ENCODE measurements at regions not wholly inside any gene's neighbourhood (a gene's known extent, or its start where the extent isn't known, plus 50 kb on each side); places are given as distances from the start of the nearest gene placed in this dataset.

DNA sequence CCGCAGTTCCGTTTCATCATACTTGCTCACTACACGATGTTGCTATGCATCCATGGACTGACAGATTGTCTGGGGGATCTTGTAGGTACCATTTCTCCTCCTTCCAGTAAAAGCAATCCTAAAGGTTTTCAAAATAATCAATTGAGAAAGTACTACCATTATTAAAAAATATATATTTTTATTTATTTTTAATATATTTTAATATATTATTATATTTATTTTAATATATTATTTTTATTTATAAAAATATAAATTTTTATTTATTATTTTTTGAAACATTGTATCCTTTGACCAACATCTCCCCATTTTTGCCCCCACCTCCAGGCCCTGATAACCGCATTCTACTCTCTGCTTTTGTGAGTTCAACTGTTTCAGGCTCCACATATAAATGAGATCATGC lies 237.6 kb upstream of the IRX4 start:
- peaks cover 2% of the 10 kb centered on the region for H3K9me3 ChIP-seq (replicated peaks; ENCODE audit: control insufficient read depth, insufficient read depth, low read length)
- no peak overlapping the region for H3K4me2 ChIP-seq (ENCODE audit: insufficient read depth, low read length)
- no peak for TF ChIP-seq POLR2AphosphoS5 (IDR thresholded peaks at IDR 0.05; ENCODE audit: insufficient read depth, low read depth, low read length)
- no peak for TF ChIP-seq MYC (IDR thresholded peaks at IDR 0.05; ENCODE audit: low read depth, low read length)
- TF ChIP-seq, protein P1, sequence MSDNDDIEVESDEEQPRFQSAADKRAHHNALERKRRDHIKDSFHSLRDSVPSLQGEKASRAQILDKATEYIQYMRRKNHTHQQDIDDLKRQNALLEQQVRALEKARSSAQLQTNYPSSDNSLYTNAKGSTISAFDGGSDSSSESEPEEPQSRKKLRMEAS (IDR thresholded peaks at IDR 0.05; ENCODE audit: insufficient read depth, insufficient read length): no peak
- TF ChIP-seq GATA2 (IDR thresholded peaks at IDR 0.05; ENCODE audit: insufficient read depth, insufficient read length, low read depth, low read length): no peak
- no peak for TF ChIP-seq FOS (IDR thresholded peaks at IDR 0.05; ENCODE audit: borderline replicate concordance, insufficient read depth, low read length)
- no peaks in the 10 kb centered on the region for H3K27me3 ChIP-seq (ENCODE audit: control insufficient read depth in 2 of 2, insufficient read depth in 2 of 2, low read length in 2 of 2)
- H3K4me3 ChIP-seq (replicated peaks in 1 of 3; ENCODE audit: insufficient read depth in 1 of 3, low read depth in 1 of 3, low read length in 3 of 3): no peak overlapping the region
- no peaks in the 10 kb centered on the region for H3K4me1 ChIP-seq (ENCODE audit: control insufficient read depth, extremely low read depth, insufficient read depth, low read length)
- no peak for FAIRE-seq
- ChIA-PET CTCF (no interaction called here), POLR2A (no interaction called here)
- H3K79me2 ChIP-seq (ENCODE audit: control insufficient read depth, insufficient read depth, low read length): no peaks in the 10 kb centered on the region
- no TSS peak for BruUV-seq (replicated peaks)
- dilution Hi-C loops (cut with MboI; ENCODE audit: extremely low pct_ligation_motif_present, low sequenced_read_pairs): no loop called here
- no peak for DNase-seq (ENCODE audit: low read depth, low spot score)
- no peak overlapping the region for H3K9ac ChIP-seq (replicated peaks; ENCODE audit: extremely low read depth, insufficient read depth, low read length)
- no peak overlapping the region for H3K27ac ChIP-seq (ENCODE audit: insufficient read depth, low read depth, low read length)
- H4K20me1 ChIP-seq (replicated peaks; ENCODE audit: control insufficient read depth, extremely low read depth, insufficient read depth, low read length): no peaks in the 10 kb centered on the region
- intact Hi-C loops (cut with micrococcal nuclease): no loop called here
- no peaks in the 10 kb centered on the region for H3K36me3 ChIP-seq (ENCODE audit: control insufficient read depth in 2 of 2, extremely low read depth in 1 of 2, insufficient read depth in 2 of 2, low read length in 2 of 2)
- no peak overlapping the region for H2AFZ ChIP-seq (ENCODE audit: low read depth, low read length)
- H3K9me1 ChIP-seq (replicated peaks; ENCODE audit: control insufficient read depth, extremely low read depth, insufficient read depth, low read length): no peaks in the 10 kb centered on the region

DNA sequence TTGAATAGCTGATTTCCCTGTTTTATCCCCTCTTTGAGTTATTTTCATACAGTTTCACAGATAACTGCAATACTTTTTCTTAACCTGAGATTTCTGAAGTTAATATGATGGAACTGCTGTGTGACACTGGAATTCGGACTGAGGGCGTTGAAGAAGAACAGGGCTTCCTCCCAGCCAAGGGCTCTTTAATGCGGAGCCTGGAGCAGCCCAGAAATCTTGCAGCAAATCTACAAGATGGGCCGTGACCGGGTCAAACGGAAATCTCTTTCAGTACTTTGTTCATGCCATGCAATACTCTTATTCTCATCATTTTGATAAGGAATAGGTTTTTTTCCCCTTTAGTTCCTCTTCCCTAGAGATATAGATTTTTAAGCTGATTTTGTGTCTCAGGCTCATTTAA lies 236.8 kb upstream of the IRX4 start:
- H3K4me1 ChIP-seq (ENCODE audit: control insufficient read depth, extremely low read depth, insufficient read depth, low read length): no peaks in the 10 kb centered on the region
- H3K27ac ChIP-seq (ENCODE audit: insufficient read depth, low read depth, low read length): no peak overlapping the region
- CTCF ChIA-PET: no interaction called here
- dilution Hi-C loops (cut with MboI; ENCODE audit: extremely low pct_ligation_motif_present, low sequenced_read_pairs): no loop called here
- no peak overlapping the region for H3K9ac ChIP-seq (replicated peaks; ENCODE audit: extremely low read depth, insufficient read depth, low read length)
- FAIRE-seq (no peak), DNase-seq (ENCODE audit: low read depth, low spot score) (no peak)
- BruUV-seq (replicated peaks): no TSS peak
- H3K4me3 ChIP-seq (replicated peaks in 1 of 3; ENCODE audit: insufficient read depth in 1 of 3, low read depth in 1 of 3, low read length in 3 of 3): no peak overlapping the region
- H3K9me1 ChIP-seq (replicated peaks; ENCODE audit: control insufficient read depth, extremely low read depth, insufficient read depth, low read length): no peaks in the 10 kb centered on the region
- POLR2A ChIA-PET: no interaction called here
- TF ChIP-seq EZH2 (IDR thresholded peaks at IDR 0.05; ENCODE audit: borderline replicate concordance, low read depth, low read length, severe bottlenecking) (no peak), MYC (IDR thresholded peaks at IDR 0.05; ENCODE audit: low read depth, low read length) (no peak), JUN (IDR thresholded peaks at IDR 0.05; ENCODE audit: borderline replicate concordance, insufficient read depth, insufficient read length, low read depth) (no peak), POLR2AphosphoS5 (IDR thresholded peaks at IDR 0.05; ENCODE audit: insufficient read depth, low read depth, low read length) (no peak), FOS (IDR thresholded peaks at IDR 0.05; ENCODE audit: borderline replicate concordance, insufficient read depth, low read length) (no peak), GATA2 (IDR thresholded peaks at IDR 0.05; ENCODE audit: insufficient read depth, insufficient read length, low read depth, low read length) (no peak), POLR2A (IDR thresholded peaks at IDR 0.05; ENCODE audit: low read depth, low read length) (no peak)
- TF ChIP-seq, protein P1 (IDR thresholded peaks at IDR 0.05; ENCODE audit: insufficient read depth, insufficient read length): no peak
- TF ChIP-seq, protein P2, sequence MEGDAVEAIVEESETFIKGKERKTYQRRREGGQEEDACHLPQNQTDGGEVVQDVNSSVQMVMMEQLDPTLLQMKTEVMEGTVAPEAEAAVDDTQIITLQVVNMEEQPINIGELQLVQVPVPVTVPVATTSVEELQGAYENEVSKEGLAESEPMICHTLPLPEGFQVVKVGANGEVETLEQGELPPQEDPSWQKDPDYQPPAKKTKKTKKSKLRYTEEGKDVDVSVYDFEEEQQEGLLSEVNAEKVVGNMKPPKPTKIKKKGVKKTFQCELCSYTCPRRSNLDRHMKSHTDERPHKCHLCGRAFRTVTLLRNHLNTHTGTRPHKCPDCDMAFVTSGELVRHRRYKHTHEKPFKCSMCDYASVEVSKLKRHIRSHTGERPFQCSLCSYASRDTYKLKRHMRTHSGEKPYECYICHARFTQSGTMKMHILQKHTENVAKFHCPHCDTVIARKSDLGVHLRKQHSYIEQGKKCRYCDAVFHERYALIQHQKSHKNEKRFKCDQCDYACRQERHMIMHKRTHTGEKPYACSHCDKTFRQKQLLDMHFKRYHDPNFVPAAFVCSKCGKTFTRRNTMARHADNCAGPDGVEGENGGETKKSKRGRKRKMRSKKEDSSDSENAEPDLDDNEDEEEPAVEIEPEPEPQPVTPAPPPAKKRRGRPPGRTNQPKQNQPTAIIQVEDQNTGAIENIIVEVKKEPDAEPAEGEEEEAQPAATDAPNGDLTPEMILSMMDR (IDR thresholded peaks at IDR 0.05; ENCODE audit: extremely low read depth in 1 of 2, insufficient read depth in 1 of 2, low read depth in 1 of 2, low read length in 2 of 2): no peak
- no peaks in the 10 kb centered on the region for H3K27me3 ChIP-seq (ENCODE audit: control insufficient read depth in 2 of 2, insufficient read depth in 2 of 2, low read length in 2 of 2)
- no peaks in the 10 kb centered on the region for H3K79me2 ChIP-seq (ENCODE audit: control insufficient read depth, insufficient read depth, low read length)
- H2AFZ ChIP-seq (ENCODE audit: low read depth, low read length): no peak overlapping the region
- no peaks in the 10 kb centered on the region for H4K20me1 ChIP-seq (replicated peaks; ENCODE audit: control insufficient read depth, extremely low read depth, insufficient read depth, low read length)
- peaks cover 2% of the 10 kb centered on the region for H3K9me3 ChIP-seq (replicated peaks; ENCODE audit: control insufficient read depth, insufficient read depth, low read length)
- H3K4me2 ChIP-seq (ENCODE audit: insufficient read depth, low read length): no peak overlapping the region
- no peaks in the 10 kb centered on the region for H3K36me3 ChIP-seq (ENCODE audit: control insufficient read depth in 2 of 2, extremely low read depth in 1 of 2, insufficient read depth in 2 of 2, low read length in 2 of 2)
- intact Hi-C loops (cut with micrococcal nuclease): no loop called here

Data from endothelial cell of umbilical vein (primary cell).